ENCODE measurements at regions not wholly inside any gene's neighbourhood (a gene's known extent, or its start where the extent isn't known, plus 50 kb on each side); places are given as distances from the start of the nearest gene placed in this dataset.
"Not testable (repeated sequence)": the region's sequence is repeated elsewhere in the genome, so short reads cannot be mapped to it uniquely, and the experiment has no call there.

DNA sequence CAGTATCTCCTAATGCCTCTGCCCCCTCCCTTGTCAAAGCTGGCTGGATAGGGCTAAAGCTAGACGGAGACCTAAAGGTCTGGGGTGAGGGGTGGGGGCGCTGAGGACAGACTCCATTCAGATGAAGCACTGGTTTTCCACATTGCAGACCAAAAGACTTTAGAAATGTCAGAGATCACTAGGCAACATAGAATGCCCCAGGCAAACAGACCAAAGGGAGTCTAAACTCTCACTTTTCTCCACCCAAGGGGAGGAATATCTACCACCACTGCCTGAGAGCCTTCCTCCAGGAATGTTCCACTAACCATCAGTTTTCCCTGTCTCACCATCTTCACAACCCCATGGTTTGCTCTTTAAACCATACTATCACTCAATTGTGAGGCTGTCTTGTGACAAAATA, 106.9 kb upstream of the KRAS start:
- TF ChIP-seq FOXA2 (IDR thresholded peaks at IDR 0.05) (no peak), NR2F2 (IDR thresholded peaks at IDR 0.05) (no peak), HNF4A (conservative IDR thresholded peaks at IDR 0.05) (no peak), GABPA (IDR thresholded peaks at IDR 0.05 in 1 of 2, conservative IDR thresholded peaks at IDR 0.05 in 1 of 2) (no peak), RAD21 (IDR thresholded peaks at IDR 0.05) (no peak), ZBTB33 (IDR thresholded peaks at IDR 0.05) (no peak), EGR1 (IDR thresholded peaks at IDR 0.05; ENCODE audit: low read depth in 2 of 2) (no peak), JUND (IDR thresholded peaks at IDR 0.05) (no peak), HNF4G (IDR thresholded peaks at IDR 0.05) (no peak), FOXA1 (IDR thresholded peaks at IDR 0.05) (no peak)
- TF ChIP-seq, protein P1, sequence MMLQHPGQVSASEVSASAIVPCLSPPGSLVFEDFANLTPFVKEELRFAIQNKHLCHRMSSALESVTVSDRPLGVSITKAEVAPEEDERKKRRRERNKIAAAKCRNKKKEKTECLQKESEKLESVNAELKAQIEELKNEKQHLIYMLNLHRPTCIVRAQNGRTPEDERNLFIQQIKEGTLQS (IDR thresholded peaks at IDR 0.05) = no peak
- TF ChIP-seq, protein P2, sequence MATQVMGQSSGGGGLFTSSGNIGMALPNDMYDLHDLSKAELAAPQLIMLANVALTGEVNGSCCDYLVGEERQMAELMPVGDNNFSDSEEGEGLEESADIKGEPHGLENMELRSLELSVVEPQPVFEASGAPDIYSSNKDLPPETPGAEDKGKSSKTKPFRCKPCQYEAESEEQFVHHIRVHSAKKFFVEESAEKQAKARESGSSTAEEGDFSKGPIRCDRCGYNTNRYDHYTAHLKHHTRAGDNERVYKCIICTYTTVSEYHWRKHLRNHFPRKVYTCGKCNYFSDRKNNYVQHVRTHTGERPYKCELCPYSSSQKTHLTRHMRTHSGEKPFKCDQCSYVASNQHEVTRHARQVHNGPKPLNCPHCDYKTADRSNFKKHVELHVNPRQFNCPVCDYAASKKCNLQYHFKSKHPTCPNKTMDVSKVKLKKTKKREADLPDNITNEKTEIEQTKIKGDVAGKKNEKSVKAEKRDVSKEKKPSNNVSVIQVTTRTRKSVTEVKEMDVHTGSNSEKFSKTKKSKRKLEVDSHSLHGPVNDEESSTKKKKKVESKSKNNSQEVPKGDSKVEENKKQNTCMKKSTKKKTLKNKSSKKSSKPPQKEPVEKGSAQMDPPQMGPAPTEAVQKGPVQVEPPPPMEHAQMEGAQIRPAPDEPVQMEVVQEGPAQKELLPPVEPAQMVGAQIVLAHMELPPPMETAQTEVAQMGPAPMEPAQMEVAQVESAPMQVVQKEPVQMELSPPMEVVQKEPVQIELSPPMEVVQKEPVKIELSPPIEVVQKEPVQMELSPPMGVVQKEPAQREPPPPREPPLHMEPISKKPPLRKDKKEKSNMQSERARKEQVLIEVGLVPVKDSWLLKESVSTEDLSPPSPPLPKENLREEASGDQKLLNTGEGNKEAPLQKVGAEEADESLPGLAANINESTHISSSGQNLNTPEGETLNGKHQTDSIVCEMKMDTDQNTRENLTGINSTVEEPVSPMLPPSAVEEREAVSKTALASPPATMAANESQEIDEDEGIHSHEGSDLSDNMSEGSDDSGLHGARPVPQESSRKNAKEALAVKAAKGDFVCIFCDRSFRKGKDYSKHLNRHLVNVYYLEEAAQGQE (IDR thresholded peaks at IDR 0.05) = no peak
- Histone ChIP-seq H3K4me1 (ENCODE audit: control insufficient read depth in 4 of 4, insufficient read depth in 4 of 4, low read length in 3 of 4) (no peaks in the 10 kb centered on the region), H3K9me3 (ENCODE audit: control insufficient read depth in 4 of 4, low read length in 3 of 4) (no peaks in the 10 kb centered on the region), H3K9ac (ENCODE audit: low read depth in 1 of 2, low read length in 2 of 2) (no peak overlapping the region), H3K27me3 (ENCODE audit: control insufficient read depth in 4 of 4, insufficient read depth in 4 of 4, low read length in 3 of 4) (no peaks in the 10 kb centered on the region), H3K36me3 (ENCODE audit: control insufficient read depth in 4 of 4, insufficient read depth in 3 of 4, low read depth in 1 of 4, low read length in 3 of 4) (no peaks in the 10 kb centered on the region), H3K27ac (ENCODE audit: low read depth in 1 of 2, low read length in 2 of 2) (no peak overlapping the region), H3K4me3 (ENCODE audit: low read depth in 1 of 3, low read length in 3 of 3) (no peak overlapping the region)
- no peak for DNase-seq (ENCODE audit: low spot score)
- 87% methylated on average over 2 of the region's 2 CpGs for WGBS

DNA sequence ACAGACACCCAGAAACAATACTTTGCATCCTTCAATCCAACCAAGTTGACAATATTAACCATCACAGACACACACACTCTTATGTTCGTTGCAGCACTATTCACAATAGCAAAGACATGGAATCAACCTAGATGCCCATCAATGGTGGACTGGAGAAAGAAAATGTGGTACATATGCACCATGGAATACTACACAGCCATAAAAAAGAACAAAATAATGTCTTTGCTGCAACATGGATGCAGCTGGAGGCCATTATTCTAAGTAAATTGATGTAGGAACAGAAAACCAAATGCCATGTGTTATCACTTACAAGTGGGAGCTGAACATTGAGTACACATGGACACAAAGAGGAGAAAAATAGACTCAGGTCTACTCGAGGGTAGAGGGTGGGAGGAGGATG, 102.2 kb upstream of the KRAS start:
- not testable (repeated sequence) for H3K9ac ChIP-seq (ENCODE audit: low read depth in 1 of 2, low read length in 2 of 2); H3K27me3 ChIP-seq (ENCODE audit: control insufficient read depth in 4 of 4, insufficient read depth in 4 of 4, low read length in 3 of 4); DNase-seq (ENCODE audit: low spot score); H3K27ac ChIP-seq (ENCODE audit: low read depth in 1 of 2, low read length in 2 of 2); H3K4me3 ChIP-seq (ENCODE audit: low read depth in 1 of 3, low read length in 3 of 3); H3K36me3 ChIP-seq (ENCODE audit: control insufficient read depth in 4 of 4, insufficient read depth in 3 of 4, low read depth in 1 of 4, low read length in 3 of 4); H3K9me3 ChIP-seq (ENCODE audit: control insufficient read depth in 4 of 4, low read length in 3 of 4); H3K4me1 ChIP-seq (ENCODE audit: control insufficient read depth in 4 of 4, insufficient read depth in 4 of 4, low read length in 3 of 4)
- 86% methylated on average over 2 of the region's 2 CpGs for WGBS

DNA sequence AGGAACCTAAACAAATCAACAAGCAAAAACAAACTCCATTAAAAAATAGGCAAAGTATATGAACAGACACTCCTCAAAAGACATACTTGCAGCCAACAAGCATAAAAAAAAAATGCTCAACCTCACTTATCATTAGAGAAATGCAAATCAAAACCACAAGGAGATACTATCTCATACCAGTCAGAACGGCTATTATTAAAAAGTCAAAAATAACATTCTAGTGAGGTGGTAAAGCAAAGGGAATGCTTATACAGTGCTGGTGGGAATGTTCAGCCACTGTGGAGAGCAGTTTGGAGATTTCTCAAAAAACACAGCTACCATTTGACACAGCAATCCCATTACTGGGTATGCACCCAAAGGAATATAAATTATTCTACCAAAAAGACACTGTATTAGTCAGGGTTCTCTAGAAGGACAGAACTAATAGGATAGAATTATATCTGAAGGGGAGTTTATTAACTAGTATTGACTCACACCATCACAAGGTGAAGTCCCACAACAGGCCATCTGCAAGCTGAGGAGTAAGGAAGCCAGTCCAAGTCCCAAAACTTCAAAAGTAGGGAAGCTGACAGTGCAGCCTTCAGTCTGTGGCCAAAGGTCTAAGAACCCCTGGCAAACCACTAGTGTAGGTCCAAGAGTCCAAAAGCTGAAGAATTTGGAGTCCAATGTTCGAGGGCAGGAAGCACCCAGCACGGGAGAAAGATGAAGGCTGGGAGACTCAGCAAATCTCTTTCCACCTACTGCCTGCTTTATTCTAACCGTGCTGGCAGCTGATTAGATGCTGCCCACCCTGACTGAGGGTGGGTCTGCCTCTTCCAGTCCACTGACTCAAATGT, 101.6 kb upstream of the KRAS start:
- no peak for DNase-seq (ENCODE audit: low spot score)
- Histone ChIP-seq H3K4me3 (ENCODE audit: low read depth in 1 of 3, low read length in 3 of 3) (no peak overlapping the region), H3K27ac (ENCODE audit: low read depth in 1 of 2, low read length in 2 of 2) (no peak overlapping the region), H3K27me3 (ENCODE audit: control insufficient read depth in 4 of 4, insufficient read depth in 4 of 4, low read length in 3 of 4) (no peaks in the 10 kb centered on the region), H3K9ac (ENCODE audit: low read depth in 1 of 2, low read length in 2 of 2) (no peak overlapping the region), H3K9me3 (ENCODE audit: control insufficient read depth in 4 of 4, low read length in 3 of 4) (no peaks in the 10 kb centered on the region), H3K36me3 (ENCODE audit: control insufficient read depth in 4 of 4, insufficient read depth in 3 of 4, low read depth in 1 of 4, low read length in 3 of 4) (no peaks in the 10 kb centered on the region), H3K4me1 (ENCODE audit: control insufficient read depth in 4 of 4, insufficient read depth in 4 of 4, low read length in 3 of 4) (no peaks in the 10 kb centered on the region)
- TF ChIP-seq YY1 (IDR thresholded peaks at IDR 0.05) (no peak), EGR1 (IDR thresholded peaks at IDR 0.05; ENCODE audit: low read depth in 2 of 2) (no peak), MAX (IDR thresholded peaks at IDR 0.05) (no peak), NR2F2 (IDR thresholded peaks at IDR 0.05) (no peak), GABPA (IDR thresholded peaks at IDR 0.05 in 1 of 2, conservative IDR thresholded peaks at IDR 0.05 in 1 of 2) (no peak), JUND (IDR thresholded peaks at IDR 0.05) (no peak), HNF4A (conservative IDR thresholded peaks at IDR 0.05) (peak; percentile 70 to 90), RXRA (IDR thresholded peaks at IDR 0.05) (peak in 1 of 2 donors; percentile 17), HNF4G (IDR thresholded peaks at IDR 0.05) (peak; percentile 68), SP1 (IDR thresholded peaks at IDR 0.05) (no peak), ZBTB33 (IDR thresholded peaks at IDR 0.05) (no peak)
- TF ChIP-seq, protein P3, sequence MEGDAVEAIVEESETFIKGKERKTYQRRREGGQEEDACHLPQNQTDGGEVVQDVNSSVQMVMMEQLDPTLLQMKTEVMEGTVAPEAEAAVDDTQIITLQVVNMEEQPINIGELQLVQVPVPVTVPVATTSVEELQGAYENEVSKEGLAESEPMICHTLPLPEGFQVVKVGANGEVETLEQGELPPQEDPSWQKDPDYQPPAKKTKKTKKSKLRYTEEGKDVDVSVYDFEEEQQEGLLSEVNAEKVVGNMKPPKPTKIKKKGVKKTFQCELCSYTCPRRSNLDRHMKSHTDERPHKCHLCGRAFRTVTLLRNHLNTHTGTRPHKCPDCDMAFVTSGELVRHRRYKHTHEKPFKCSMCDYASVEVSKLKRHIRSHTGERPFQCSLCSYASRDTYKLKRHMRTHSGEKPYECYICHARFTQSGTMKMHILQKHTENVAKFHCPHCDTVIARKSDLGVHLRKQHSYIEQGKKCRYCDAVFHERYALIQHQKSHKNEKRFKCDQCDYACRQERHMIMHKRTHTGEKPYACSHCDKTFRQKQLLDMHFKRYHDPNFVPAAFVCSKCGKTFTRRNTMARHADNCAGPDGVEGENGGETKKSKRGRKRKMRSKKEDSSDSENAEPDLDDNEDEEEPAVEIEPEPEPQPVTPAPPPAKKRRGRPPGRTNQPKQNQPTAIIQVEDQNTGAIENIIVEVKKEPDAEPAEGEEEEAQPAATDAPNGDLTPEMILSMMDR (IDR thresholded peaks at IDR 0.05; ENCODE audit: low read depth, low read length, missing input control) = no peak
- 61% methylated on average over 4 of the region's 4 CpGs for WGBS

All from liver (tissue), 8 donors.